Astrocyte of the spinal cord (primary cell): ENCODE measurements at regions not wholly inside any gene's neighbourhood (a gene's known extent, or its start where the extent isn't known, plus 50 kb on each side); places are given as distances from the start of the nearest gene placed in this dataset.

Experiments used
- DNase-seq: peaks from one replicate; pipeline ENCODE4 v3.0.0; 2011; ENCODE audit warnings: low read depth, low spot score
- H3K4me3 ChIP-seq: 2 replicates; pipeline ENCODE4 v1.5.1; 2011; ENCODE audit warnings: low read depth, mild to moderate bottlenecking, low read length, moderate library complexity
- in situ Hi-C: cut with HindIII; loops from 2 replicates; pipeline ENCODE4 v1.10.0; 2017; ENCODE audit warnings: low sequenced_read_pairs
- TF ChIP-seq, protein P1 (sequence below): IDR thresholded peaks from 2 replicates; pipeline ENCODE4 v1.5.1; 2012; ENCODE audit warnings: low read depth, mild to moderate bottlenecking, low read length, inconsistent platforms

- in situ Hi-C loops, result no loop called here
- no peak for DNase-seq
- H3K4me3 ChIP-seq, result no peak overlapping the region
- TF ChIP-seq, protein P1, sequence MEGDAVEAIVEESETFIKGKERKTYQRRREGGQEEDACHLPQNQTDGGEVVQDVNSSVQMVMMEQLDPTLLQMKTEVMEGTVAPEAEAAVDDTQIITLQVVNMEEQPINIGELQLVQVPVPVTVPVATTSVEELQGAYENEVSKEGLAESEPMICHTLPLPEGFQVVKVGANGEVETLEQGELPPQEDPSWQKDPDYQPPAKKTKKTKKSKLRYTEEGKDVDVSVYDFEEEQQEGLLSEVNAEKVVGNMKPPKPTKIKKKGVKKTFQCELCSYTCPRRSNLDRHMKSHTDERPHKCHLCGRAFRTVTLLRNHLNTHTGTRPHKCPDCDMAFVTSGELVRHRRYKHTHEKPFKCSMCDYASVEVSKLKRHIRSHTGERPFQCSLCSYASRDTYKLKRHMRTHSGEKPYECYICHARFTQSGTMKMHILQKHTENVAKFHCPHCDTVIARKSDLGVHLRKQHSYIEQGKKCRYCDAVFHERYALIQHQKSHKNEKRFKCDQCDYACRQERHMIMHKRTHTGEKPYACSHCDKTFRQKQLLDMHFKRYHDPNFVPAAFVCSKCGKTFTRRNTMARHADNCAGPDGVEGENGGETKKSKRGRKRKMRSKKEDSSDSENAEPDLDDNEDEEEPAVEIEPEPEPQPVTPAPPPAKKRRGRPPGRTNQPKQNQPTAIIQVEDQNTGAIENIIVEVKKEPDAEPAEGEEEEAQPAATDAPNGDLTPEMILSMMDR, result no peak
These were observed 414.7 kb upstream of the SPRED2 start for GRCh38 chr2:65846989-65847678.

DNA sequence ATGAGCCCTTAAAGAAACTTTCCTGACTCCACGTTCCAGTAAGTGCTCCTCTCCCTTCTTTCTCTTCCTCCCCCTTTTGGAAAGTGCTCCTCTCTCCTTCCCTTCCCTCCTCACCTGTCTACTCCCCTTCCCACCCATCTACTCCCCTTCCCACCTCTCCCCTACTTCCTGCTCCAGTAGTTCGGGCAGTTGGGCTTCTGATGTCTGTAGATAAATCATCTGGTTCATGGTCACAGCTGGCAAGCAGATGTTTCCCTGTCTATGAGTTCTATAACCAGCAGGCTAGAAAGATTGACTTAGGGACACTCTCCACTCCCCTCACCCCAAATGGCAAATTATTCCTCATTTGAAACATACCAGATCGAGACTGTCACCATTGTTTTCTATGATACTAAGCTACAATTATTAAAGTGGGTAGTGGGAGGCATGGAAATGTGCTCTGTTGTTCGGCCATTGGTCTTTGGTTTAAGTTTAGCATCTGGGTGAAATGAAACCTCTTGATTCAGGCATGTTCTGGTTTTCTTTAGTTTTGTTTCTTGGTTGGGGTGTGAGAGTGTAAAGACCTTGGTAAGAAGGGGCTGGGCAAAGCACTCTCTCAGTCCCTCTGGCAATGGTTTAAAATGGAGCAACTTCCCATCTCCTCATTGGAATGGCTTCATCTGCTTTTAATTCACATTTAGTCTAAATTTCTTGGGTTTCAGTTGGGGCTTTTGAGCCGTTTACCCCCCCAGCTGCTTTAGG lies 413.2 kb upstream of the SPRED2 start:
- H3K4me3 ChIP-seq, result no peak overlapping the region
- DNase-seq, result no peak
- in situ Hi-C loops, result no loop called here
- TF ChIP-seq, protein P1, result no peak

GRCh38 chr2:65842104-65842503 lies 409.7 kb upstream of the SPRED2 start:
- in situ Hi-C loops, result no loop called here
- DNase-seq, result no peak
- TF ChIP-seq, protein P1, result no peak
- H3K4me3 ChIP-seq, result no peak overlapping the region

DNA sequence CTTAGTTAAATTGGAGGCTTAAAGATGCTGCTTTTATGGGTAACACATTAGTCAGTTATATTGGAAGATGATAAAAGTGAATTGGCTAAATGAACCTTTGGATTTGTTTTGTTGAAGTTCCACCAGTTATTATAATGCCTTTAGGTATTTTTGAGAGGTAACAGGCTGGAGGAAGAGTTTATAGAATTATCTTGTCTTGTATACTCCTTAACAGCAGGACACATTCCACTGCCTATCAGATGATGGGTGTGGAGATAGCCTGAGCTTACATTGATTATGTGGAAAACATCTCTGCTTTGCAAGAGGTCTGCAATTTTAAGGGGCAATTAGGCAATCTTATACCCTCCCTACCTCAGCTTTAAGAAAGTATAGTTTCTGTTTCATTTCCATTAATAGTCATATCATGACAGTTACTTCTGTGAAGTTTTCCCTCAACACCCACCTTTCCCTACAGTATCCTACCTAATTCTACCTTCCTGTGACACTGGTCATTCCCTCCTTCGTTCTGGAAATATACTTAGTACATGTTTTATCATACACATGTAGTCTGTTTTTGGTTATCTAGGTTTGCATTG lies 403.7 kb upstream of the SPRED2 start:
- H3K4me3 ChIP-seq, result no peak overlapping the region
- DNase-seq, result no peak
- TF ChIP-seq, protein P1, result no peak
- in situ Hi-C loops, result no loop called here

GRCh38 chr2:65834771-65835475 lies 402.5 kb upstream of the SPRED2 start:
- in situ Hi-C loops, result no loop called here
- no peak for DNase-seq
- H3K4me3 ChIP-seq, result no peak overlapping the region
- TF ChIP-seq, protein P1, result no peak

DNA sequence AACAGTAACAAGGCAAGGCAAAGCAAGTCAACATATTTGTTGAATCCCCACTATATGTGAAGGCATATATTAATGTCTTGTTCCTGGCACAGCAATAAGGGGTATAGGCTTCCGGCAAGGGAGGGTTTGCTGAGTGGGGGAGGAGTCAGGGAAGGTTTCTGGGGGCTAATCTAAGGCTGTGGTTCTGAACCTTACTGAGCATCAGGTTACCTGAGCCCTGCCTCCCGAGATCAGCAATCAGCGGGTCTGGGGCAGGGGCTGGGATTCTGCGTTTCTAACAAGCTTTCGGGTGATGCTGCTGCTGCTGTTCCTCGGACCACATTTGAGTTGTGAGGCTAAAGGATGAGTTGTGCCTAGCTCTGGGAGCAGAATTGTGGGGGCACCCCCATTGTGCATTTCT lies 401.7 kb upstream of the SPRED2 start:
- in situ Hi-C loops, result no loop called here
- H3K4me3 ChIP-seq, result no peak overlapping the region
- no peak for DNase-seq

More for the DNA sequence above, 401.7 kb upstream of the SPRED2 start:
- TF ChIP-seq, protein P1, result no peak
